Stimulated activated CD4-positive, alpha-beta T cell treated with anti-CD3 and anti-CD28 coated beads, Interleukin-4, amount 100 ng/mL, for 48 hours (primary cell): ENCODE measurements at regions not wholly inside any gene's neighbourhood (a gene's known extent, or its start where the extent isn't known, plus 50 kb on each side); places are given as distances from the start of the nearest gene placed in this dataset.

Experiments
- DNase-seq, 2 donors: peaks; one replicate each; pipeline ENCODE4 v3.0.0-alpha.2; 2020; ENCODE audit warnings: low read depth in 2 of 2

GRCh38 chr9:630817-631216 is 210.7 kb upstream of the DMRT1 start:
- no peak for DNase-seq

DNA sequence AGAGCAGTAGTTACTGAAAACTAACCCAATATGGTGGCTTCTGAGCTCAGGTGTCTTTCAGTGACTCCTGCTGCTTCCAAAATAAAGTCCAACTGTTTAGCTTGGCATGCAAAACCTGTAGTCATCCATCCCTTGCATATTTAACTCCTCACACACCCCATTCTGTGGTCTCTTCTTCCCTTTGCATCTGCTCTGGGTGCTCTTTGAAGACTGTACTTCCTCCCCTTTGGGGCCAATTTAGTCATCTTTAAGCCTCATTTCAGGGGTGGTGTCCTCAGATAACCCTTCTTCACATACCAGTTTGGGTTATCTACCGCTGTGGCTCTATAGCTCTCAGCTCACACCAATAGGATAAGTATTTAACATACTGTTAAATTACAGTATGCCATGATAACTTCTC is 209.9 kb upstream of the DMRT1 start:
- no peak for DNase-seq

DNA sequence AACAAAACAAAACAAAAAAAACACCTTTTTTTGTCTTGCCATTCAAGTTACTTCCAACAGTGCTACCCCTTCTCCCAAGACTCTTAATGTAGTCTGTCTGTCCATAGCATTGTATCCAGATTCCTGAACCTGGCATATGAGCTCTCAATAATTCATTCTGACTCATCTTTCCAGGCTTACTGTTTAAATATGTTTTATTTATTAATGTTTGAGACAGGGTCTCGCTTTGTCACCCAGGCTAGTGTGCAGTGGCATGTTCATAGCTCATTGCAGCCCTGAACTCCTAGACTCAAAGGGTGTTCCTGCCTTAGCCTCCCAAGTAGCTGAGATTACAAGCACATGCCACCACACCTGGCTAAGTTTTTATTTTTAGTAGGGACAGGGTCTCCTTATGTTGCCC is 208.0 kb upstream of the DMRT1 start:
- no peak for DNase-seq

GRCh38 chr9:636931-637591 is 204.4 kb upstream of the DMRT1 start:
- DNase-seq: no peak

DNA sequence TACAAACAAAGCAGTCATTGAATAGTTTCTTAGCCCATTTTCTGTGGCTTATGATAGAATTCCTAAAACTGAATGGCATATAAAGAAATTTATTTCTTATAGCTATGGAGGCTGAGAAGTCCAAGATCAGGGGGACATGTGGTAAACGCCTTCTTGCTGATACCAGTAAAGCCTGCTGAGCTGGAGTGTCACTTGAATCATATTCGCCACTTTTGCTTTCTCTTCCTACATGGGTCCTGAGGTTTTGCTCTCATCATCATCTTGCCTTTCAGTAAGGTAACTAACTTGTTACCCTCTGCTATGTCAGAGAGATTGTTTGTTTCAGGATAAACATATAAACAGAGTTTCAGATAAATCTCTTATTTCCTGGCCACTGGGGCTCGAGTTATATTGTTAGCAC is 203.3 kb upstream of the DMRT1 start:
- DNase-seq: no peak

DNA sequence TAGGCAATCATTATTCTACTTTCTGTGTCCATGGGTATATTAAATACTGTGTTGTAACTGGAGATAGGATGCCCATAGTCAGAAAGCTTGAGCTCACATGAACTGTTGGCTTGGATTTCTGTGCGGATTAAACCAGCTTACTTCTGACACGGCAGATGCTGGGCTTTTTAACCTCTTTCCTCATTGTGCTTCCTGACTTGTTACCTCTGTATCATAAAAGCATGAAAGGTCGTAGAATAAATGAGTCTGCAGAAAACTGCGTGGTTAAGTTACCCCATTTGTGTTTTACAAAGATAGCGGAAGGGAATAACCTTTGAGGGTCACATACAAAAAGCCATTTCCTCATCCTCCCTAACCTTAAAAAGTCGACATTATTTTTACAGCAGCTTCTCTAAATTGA is 199.5 kb upstream of the DMRT1 start:
- no peak for DNase-seq

DNA sequence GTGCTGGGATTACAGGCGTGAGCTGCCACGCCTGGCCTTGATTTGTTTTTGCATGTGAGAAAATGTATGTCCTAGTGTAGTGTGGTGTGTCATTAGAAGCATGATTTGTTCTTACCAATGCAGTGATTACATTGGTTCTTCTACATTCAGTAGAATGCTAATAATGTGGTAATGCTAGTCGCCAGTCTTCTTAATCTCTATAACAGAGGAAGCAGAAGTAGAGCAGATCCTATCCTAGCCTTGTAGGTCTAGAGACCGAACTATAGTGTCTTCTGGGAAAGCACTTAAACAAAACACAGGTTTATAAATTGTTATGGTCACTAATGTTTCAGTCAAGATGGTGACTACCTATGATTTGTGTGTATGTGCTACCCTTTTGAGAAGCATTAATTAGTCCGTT is 197.5 kb upstream of the DMRT1 start:
- no peak for DNase-seq

DNA sequence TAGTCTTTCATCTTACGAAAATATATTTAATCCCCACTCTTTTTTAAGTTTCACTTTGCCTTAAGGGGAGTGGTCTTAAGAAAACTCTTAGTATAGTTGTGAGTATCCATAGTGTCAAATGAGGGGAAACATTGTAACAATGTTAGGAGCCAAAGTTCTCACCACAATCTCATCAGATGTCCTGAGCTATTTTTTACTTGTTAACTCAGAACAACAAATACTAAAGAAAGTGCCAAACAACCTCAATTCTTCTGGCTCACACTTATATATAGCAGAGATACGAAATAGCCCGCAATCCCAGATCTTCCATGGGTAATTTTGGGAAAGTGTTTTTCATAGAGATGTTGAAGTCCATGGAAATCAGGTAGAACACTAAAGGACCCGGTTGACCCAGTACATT is 194.0 kb upstream of the DMRT1 start:
- no peak for DNase-seq

GRCh38 chr9:649128-650074 is 192.1 kb upstream of the DMRT1 start:
- no peak for DNase-seq

GRCh38 chr9:650362-650761 is 191.1 kb upstream of the DMRT1 start:
- no peak for DNase-seq

- DNase-seq: no peak
Measured at GRCh38 chr9:651371-651770, 190.1 kb upstream of the DMRT1 start.

DNA sequence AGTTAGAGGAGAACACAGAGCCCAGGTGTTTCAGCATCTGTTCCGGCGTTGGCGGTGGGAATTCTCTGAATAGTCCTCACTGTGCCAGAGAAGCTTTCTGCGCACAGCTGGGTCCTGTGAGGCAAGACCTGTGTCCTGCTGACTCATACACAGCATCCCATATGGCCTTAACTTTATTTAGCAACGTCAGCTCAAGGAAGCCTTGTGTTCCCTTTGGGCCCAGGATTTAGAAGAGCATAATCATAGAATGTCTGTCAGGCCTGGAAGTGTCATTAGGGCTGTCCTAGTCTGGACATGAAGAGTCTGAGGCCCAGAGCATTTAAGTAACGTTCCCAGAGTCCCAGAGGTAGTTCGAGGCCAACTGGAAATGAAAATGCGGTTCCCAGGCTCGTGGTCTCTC is 188.6 kb upstream of the DMRT1 start:
- DNase-seq: no peak

- DNase-seq: no peak
Measured at GRCh38 chr9:653421-653820, 188.1 kb upstream of the DMRT1 start.

DNA sequence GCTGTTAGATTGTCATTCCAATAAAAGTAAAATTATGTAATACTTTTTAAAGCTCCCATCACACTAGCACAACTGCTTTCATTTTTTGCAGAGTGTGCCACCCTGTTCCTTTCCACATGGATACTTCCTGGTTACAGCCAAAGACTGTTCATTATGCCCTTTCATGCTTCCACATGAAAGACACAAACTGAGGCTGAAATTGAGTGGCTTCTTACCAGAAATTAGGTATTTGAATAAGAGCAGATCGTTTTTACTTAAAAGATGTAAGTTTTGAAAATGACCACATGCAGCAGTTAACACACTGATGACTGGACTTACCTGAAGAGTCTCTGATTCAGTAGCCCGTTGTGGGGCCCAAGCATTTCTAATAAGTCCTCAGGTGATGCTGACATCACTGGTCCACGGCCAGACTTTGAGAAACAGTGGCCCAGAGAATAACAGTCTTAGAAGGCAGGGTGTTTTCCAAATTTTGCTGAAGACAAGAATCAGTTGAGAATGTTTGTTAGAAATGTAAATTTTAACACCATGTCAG is 187.6 kb upstream of the DMRT1 start:
- no peak for DNase-seq

- DNase-seq: no peak
Measured at GRCh38 chr9:655875-656274, 185.6 kb upstream of the DMRT1 start.

- DNase-seq: no peak
Measured at GRCh38 chr9:656926-657568, 184.4 kb upstream of the DMRT1 start.

- DNase-seq: no peak
Measured at GRCh38 chr9:659286-659685, 182.2 kb upstream of the DMRT1 start.

DNA sequence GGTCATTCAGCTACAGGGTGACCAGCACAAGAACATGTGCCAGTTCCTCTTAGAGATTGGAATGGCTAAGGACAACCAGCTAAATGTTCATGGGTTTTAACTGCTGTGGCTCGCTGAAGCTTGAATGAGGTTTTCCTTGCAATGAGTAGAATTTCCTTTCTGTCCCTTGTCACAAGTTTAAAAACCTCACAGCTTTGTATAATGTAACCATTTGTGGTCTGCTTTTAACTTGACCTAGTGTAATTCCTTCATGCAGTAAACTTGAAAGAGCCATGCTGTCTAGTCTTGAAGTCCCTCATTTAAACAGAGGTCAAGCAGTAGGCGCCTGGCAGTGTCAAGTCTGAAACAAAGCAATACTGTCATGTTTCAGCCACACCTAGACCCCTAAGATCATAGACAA is 181.3 kb upstream of the DMRT1 start:
- no peak for DNase-seq

DNA sequence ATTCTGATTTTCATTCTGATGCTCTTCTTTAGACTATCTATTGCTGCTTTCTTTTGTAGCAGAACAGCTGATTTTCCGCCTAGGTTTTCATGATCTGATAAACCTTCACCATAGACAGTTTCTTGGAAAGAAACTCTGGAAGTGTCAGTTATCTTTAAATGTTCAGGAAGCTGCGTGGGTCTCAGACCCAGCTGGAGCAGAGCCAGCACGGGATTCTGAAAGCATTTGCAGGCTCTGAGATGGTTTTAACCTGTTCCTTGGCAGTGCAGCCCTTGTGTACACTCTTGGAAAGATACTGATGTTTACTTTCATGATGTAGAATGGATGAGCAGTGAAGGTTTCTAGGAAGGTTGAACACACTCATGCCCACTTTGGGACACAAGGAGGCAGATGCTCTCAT is 178.0 kb upstream of the DMRT1 start:
- no peak for DNase-seq

GRCh38 chr9:665296-665695 is 176.2 kb upstream of the DMRT1 start:
- DNase-seq: no peak

- no peak for DNase-seq
Measured at GRCh38 chr9:671997-672396, 169.5 kb upstream of the DMRT1 start.

GRCh38 chr9:672851-673250 is 168.6 kb upstream of the DMRT1 start:
- no peak for DNase-seq
